Fibroblast of skin of scalp (primary cell): ENCODE measurements at regions not wholly inside any gene's neighbourhood (a gene's known extent, or its start where the extent isn't known, plus 50 kb on each side); places are given as distances from the start of the nearest gene placed in this dataset.
"Not testable (repeated sequence)": the region's sequence is repeated elsewhere in the genome, so short reads cannot be mapped to it uniquely, and the experiment has no call there.

Experiments
- DNase-seq: peaks from one replicate; pipeline ENCODE4 v3.0.0-alpha.2; 2013

DNA sequence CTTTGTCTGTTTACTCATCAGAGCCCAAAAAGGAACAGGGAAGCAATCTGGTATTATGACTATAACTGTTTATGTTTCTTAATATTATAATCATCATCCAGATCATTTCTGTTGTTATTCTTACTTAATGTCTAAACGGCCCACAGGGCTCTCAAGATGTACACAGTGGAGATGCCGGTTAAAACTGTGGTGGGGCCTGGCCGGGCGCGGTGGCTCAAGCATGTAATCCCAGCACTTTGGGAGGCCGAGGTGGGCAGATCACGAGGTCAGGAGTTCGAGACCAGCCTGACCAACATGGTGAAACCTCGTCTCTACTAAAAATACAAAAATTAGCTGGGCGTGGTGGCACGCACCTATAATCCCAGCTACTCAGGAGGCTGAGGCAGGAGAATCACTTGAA is 381.2 kb upstream of the CAMK1G start:
- not testable (repeated sequence) for DNase-seq

GRCh38 chr1:209202830-209203532 is 380.5 kb upstream of the CAMK1G start:
- peak; percentile 71 for DNase-seq

GRCh38 chr1:209203533-209203895 is 380.0 kb upstream of the CAMK1G start:
- no peak for DNase-seq

GRCh38 chr1:209205039-209205438 is 378.5 kb upstream of the CAMK1G start:
- DNase-seq: no peak

- no peak for DNase-seq
Observed at GRCh38 chr1:209207126-209207700, 376.3 kb upstream of the CAMK1G start.

GRCh38 chr1:209207701-209208286 is 375.7 kb upstream of the CAMK1G start:
- DNase-seq: peak; percentile 77

- DNase-seq: no peak
Observed at GRCh38 chr1:209208648-209209047, 374.9 kb upstream of the CAMK1G start.

GRCh38 chr1:209213989-209214388 is 369.5 kb upstream of the CAMK1G start:
- no peak for DNase-seq

DNA sequence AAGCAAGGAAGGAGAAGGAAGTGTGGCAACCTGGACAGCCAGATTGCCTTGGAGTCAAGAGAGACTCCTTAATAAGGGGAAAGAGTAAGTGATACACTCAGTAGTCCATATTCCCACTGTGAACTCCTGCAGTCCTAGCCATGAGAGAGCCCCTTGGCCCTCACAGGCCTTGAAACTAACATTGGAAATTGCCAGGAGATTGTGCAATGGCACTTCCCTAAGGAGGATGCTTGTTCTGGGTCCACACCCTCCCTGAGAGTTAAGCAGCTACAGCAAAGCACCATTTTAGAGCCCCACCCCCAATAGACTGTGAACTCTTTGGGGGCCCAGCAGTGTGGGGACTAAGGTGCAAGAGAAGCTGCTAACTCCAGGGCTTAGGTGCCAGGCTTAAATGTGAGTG is 367.7 kb upstream of the CAMK1G start:
- no peak for DNase-seq

- no peak for DNase-seq
Observed at GRCh38 chr1:209218113-209218512, 365.4 kb upstream of the CAMK1G start.

DNA sequence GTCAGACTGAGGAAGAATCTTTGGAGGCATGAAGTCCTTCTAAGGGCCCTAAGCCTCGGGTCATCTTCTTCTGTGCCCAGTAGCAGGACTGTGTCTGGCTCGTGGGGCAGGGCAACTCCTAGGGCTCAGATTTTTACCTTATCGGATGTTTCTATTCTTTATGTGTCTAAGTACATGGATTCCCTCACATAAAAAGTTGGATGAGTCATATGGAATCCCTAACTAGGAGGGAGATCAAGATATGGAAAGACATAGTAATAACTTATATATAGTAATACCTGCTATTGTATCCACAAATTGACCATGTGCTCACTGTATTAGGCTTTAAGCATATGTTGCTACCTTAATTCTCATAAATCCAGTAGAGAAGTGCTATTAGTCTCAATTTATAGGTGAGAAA is 364.5 kb upstream of the CAMK1G start:
- no peak for DNase-seq

- DNase-seq: no peak
Observed at GRCh38 chr1:209219791-209220524, 363.6 kb upstream of the CAMK1G start.

GRCh38 chr1:209222826-209223225 is 360.7 kb upstream of the CAMK1G start:
- DNase-seq: no peak

DNA sequence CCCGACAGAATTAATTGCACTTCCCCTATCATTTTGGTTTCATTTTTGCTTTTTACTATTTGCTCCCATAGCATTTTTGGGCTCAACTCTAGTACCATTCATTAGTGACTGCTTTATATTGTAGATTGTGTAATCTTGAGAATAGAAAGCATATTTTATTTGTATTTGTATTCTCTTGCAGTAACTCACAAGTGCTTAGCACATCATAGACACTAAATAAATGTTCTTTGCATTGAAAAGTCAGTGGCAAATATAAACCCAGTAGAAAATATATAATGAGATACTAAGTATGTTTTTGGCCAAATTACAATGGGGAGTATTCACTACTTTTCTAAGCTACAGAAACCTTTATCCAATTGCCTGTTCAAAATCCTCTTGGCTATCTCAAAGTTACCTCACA is 359.7 kb upstream of the CAMK1G start:
- no peak for DNase-seq

DNA sequence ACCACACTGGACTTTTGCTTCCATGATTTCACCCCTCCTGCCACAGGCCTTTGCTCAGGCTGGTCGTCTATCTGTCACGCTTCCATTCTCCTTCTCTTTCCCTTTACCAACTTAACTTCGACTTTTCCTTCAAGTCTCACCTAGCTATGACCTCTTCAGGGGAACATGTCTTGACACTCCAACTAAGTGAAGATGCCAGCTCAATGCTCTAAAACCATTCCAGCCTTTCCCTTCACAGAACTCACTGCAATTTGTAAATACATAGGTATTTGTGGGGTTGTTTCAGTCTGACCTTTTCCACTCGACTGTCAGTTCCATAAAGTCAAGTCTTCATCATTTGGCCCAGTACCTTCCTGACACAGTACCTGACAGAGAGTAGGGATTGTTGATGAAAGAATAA is 358.6 kb upstream of the CAMK1G start:
- no peak for DNase-seq

DNA sequence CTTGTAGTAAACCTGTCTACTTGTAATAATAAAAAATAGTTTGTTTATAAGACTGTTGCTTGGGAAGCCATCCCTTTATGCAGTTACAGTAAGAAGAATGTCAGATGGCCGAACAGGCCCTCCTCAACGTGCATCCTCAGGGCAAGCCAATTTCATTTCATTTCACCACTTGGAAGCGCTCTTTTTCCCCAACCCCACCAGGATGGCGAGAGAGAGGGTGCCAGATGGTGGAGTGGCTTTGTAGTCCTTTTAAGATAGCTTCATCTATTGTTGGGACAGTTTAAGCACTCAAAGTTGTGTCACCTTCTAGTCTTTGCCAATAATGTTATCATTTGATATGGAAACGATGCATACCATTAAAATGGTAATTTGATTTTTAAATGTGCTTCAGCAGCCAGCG is 356.3 kb upstream of the CAMK1G start:
- DNase-seq: no peak

DNA sequence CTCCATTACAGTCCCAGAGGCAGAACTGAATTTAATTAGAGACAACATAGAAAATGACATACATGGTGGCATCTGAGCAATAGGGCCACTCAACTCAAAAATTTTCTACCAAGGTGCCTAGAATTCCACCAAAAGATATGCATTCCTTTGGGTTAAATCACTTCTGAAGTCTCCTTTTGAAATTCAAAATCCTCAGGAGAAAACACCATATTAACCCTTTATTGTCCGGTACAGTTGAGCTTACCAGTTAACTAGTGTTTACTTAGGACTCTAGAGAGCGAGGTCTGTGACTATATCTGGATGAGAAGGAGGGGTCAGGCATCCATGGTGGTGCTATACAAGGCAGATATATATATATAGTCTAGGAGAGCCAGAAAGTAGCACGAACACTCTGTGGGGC is 355.6 kb upstream of the CAMK1G start:
- DNase-seq: no peak

DNA sequence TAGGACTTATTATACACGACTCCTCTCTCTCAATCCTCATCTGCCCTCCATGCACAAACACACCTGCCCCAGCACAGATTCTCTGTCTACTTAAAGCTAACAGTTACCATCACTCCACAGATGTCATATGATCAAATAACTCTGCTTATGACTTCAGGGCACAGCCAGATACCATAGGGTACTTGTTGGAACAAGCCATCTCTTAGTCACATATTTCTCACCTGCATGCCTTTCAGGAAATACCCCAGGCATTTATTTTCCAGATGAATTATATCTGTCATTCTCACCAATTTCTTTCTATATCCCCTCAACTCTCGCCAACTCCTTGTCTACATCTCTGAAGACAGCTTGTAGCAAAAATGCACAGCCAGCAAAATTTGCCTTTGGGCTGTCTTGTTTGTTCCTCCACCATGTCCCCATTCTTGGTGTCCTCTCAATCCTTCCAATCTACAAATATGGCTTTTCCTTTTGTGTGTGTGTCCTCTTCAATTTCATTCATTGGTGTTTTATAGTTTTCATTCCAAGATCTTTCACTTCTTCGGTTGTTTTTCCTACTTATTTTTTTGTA is 353.9 kb upstream of the CAMK1G start:
- DNase-seq: no peak

DNA sequence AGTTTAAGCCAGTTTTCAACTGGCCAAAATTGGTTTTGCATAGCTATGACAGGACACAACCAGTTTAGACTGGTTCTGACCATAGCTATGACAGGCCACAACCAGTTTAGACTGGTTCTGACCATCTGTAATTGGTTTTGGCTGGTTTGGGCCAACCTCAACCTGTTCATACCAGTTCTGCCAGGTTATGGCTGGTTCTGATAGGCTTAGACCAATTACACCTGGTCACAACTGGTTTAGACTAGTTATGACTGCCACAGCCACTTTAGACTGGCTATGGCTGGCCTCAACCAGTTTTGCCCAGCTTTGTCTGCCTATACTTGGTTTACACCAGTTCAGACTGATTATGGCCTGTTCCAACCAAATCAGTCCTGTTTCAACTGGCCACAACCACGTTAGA is 353.2 kb upstream of the CAMK1G start:
- no peak for DNase-seq

DNA sequence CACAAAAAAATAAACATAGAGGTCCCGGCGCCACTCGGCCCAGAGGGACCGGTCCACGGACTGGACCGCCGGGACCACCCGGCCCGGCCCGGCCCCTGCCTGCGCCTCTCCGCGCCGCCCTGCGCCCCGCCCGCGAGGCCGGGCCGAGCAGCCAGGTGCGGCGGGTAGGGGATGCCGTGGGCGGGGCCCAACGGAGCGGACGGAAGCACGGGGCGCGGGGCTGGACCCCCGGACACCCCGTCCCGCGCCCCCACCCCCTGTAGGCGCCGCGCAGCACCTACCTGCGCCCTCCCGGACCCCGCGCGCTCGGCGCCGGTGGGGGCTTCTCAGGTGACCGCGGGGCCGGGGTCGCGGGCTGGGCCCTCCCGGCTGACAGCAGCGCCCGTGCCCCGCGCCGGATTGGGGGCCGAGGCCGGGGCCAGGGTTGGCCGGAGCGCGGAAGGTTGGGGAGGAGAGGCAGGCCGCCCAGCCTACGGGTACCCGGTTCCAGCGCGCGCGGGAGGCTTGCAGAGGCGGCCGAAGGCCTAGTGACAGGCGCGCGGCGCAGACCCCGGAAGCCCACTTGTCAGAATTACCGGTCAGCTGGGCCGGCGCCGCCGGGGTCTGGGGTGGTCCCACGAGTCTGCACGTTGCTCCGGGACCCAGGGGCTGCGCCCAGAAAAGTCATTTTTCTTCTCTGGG is 351.9 kb upstream of the CAMK1G start:
- DNase-seq: no peak

- DNase-seq: no peak
Observed at GRCh38 chr1:209232197-209232596, 351.3 kb upstream of the CAMK1G start.

DNA sequence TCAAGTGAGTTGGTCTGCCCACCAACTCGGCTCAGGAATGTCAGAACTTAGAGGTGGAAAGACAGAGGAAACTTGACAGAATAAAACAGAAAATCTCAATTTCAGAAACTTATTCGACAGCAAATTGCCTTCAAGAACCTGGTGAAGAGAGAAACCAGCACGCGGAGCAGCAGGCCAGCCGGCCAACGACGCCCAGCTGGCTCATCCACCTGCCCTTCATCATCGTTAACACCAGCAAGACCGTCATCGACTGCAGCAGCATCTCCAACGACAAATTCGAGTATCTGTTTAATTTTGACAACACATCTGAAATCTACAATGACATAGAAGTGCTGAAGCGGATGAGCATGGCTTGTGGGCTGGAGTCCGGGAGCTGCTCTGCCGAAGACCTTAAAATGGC is 350.8 kb upstream of the CAMK1G start:
- no peak for DNase-seq

DNA sequence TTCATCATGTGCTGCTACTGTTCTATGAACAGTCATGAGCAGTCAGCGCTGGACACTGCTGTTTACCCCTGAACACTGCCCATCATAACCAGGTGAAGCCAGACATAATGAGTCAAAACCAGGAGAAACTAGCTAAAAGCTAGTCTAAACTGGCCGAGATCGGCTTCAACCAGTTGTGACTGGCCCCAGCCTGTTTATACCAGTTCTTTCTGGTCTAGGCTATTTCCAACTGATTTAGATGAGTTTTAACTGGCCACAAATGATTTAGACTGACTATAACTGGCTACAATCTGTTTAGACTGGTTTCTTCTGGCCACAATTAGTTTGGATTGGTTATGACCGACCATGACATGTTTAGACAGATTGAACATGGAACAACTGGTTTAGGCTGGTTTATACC is 348.3 kb upstream of the CAMK1G start:
- no peak for DNase-seq
